Naive B cell (primary cell): ENCODE measurements at regions not wholly inside any gene's neighbourhood (a gene's known extent, or its start where the extent isn't known, plus 50 kb on each side); places are given as distances from the start of the nearest gene placed in this dataset.

Source experiments
- ATAC-seq, 2 donors: fragments of 150-1000 bp; cut with Tn5 transposase; 2 replicates each; pipeline ENCODE4 v1.10.0; 2021; ENCODE audit warnings: low read depth in 2 of 2, mild to moderate bottlenecking in 2 of 2, moderate library complexity in 2 of 2
- DNase-seq: peaks from one replicate; pipeline ENCODE4 v3.0.0; 2022
- H3K27ac Mint-ChIP-seq, 6 donors: one replicate each; pipeline ENCODE4 v1.8.0; 2020 to 2022; ENCODE audit warnings: mild to moderate bottlenecking in 6 of 6, mixed read lengths in 6 of 6, moderate library complexity in 5 of 6, inconsistent platforms in 2 of 6
- H3K27me3 Mint-ChIP-seq, 3 donors: one replicate each; pipeline ENCODE4 v1.8.0; 2021 to 2022; ENCODE audit warnings: mixed read lengths in 3 of 3, mild to moderate bottlenecking in 1 of 3
- H3K36me3 Mint-ChIP-seq, 2 donors: one replicate each; pipeline ENCODE4 v1.8.0; 2020 to 2022; ENCODE audit warnings: mixed read lengths in 2 of 2, inconsistent platforms in 1 of 2, mild to moderate bottlenecking in 1 of 2
- H3K4me1 Mint-ChIP-seq, 3 donors: one replicate each; pipeline ENCODE4 v1.8.0; 2020 to 2022; ENCODE audit warnings: mixed read lengths in 3 of 3, inconsistent platforms in 1 of 3, mild to moderate bottlenecking in 1 of 3, moderate library complexity in 1 of 3
- H3K4me3 Mint-ChIP-seq, 8 donors: one replicate each; pipeline ENCODE4 v1.8.0; 2020 to 2022; ENCODE audit warnings: mild to moderate bottlenecking in 8 of 8, mixed read lengths in 8 of 8, moderate library complexity in 8 of 8, inconsistent platforms in 2 of 8
- H3K9me3 Mint-ChIP-seq, 7 donors: one replicate each; pipeline ENCODE4 v1.8.0; 2020 to 2022; ENCODE audit warnings: mixed read lengths in 7 of 7, mild to moderate bottlenecking in 5 of 7, inconsistent platforms in 2 of 7, moderate library complexity in 1 of 7

DNA sequence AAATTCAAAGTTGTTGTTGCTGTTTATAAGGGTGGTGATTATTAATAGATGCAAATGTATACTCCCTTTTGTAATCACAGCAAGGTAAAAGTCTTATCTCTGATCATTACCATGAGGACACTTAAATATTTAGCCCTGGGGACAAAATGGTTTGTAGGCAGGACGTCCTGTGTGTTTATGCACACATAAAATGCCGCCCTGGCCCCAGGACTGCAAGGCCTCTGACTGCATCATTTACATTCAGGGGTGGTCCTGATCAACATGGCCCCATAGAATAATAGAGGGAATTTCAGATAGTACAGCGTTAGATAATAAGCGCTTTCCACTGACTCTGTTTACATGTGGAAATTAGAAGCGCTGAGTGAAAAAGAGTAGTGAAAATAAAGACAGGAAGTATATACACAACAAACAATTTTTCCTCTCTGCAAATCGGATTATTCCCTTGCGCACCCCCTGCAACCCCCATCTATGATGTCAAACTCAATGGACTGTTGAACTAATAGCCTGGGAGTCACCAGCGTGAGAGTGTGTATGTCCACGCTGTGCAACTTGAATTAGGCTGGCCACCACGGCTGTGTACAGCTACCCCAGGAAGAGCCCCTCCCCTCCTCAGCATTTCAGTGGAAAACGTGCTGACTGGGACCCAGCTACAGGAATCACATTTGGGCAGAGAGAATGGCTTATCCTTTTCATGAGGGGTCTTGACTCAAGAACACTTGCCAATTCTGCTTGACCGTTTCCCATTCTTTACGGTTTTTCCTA, 291.5 kb downstream of the SOX11 start:
- Mint-ChIP-seq H3K9me3 (peaks cover 0 to 1% (median 0%) of the 10 kb centered on the region in 7 donors), H3K4me1 (peaks cover 0 to 7% (median 0%) of the 10 kb centered on the region in 3 donors), H3K27me3 (peaks cover 5 to 22% (median 5%) of the 10 kb centered on the region in 3 donors), H3K36me3 (no peaks in the 10 kb centered on the region), H3K27ac (no peak overlapping the region), H3K4me3 (no peak overlapping the region)
- ATAC-seq (no peak), DNase-seq (no peak)

- DNase-seq: no peak
- Mint-ChIP-seq H3K4me3 (no peak overlapping the region), H3K9me3 (peaks cover 0 to 1% (median 0%) of the 10 kb centered on the region in 7 donors), H3K4me1 (peaks cover 0 to 7% (median 0%) of the 10 kb centered on the region in 3 donors), H3K36me3 (no peaks in the 10 kb centered on the region), H3K27ac (no peak overlapping the region), H3K27me3 (peaks cover 0 to 16% (median 5%) of the 10 kb centered on the region in 3 donors)
- no peak for ATAC-seq
Observed at GRCh38 chr2:5984273-5984655, 292.1 kb downstream of the SOX11 start.

- ATAC-seq (no peak), DNase-seq (no peak)
- no peaks in the 10 kb centered on the region for H3K36me3 Mint-ChIP-seq
- H3K4me3 Mint-ChIP-seq: no peak overlapping the region
- H3K4me1 Mint-ChIP-seq: peaks cover 0 to 7% (median 0%) of the 10 kb centered on the region in 3 donors
- peaks cover 0 to 12% (median 5%) of the 10 kb centered on the region in 3 donors for H3K27me3 Mint-ChIP-seq
- no peak overlapping the region for H3K27ac Mint-ChIP-seq
- peaks cover 0 to 1% (median 0%) of the 10 kb centered on the region in 7 donors for H3K9me3 Mint-ChIP-seq
Observed at GRCh38 chr2:5984946-5985345, 292.8 kb downstream of the SOX11 start.

- no peaks in the 10 kb centered on the region for H3K36me3 Mint-ChIP-seq
- no peak overlapping the region for H3K4me3 Mint-ChIP-seq
- H3K9me3 Mint-ChIP-seq: peaks cover 0 to 1% (median 0%) of the 10 kb centered on the region in 7 donors
- no peak overlapping the region for H3K27ac Mint-ChIP-seq
- peaks cover 0 to 7% (median 0%) of the 10 kb centered on the region in 3 donors for H3K4me1 Mint-ChIP-seq
- DNase-seq (no peak), ATAC-seq (no peak)
- H3K27me3 Mint-ChIP-seq: peaks cover 0 to 12% (median 5%) of the 10 kb centered on the region in 3 donors
Observed at GRCh38 chr2:5985536-5986385, 293.6 kb downstream of the SOX11 start.

DNA sequence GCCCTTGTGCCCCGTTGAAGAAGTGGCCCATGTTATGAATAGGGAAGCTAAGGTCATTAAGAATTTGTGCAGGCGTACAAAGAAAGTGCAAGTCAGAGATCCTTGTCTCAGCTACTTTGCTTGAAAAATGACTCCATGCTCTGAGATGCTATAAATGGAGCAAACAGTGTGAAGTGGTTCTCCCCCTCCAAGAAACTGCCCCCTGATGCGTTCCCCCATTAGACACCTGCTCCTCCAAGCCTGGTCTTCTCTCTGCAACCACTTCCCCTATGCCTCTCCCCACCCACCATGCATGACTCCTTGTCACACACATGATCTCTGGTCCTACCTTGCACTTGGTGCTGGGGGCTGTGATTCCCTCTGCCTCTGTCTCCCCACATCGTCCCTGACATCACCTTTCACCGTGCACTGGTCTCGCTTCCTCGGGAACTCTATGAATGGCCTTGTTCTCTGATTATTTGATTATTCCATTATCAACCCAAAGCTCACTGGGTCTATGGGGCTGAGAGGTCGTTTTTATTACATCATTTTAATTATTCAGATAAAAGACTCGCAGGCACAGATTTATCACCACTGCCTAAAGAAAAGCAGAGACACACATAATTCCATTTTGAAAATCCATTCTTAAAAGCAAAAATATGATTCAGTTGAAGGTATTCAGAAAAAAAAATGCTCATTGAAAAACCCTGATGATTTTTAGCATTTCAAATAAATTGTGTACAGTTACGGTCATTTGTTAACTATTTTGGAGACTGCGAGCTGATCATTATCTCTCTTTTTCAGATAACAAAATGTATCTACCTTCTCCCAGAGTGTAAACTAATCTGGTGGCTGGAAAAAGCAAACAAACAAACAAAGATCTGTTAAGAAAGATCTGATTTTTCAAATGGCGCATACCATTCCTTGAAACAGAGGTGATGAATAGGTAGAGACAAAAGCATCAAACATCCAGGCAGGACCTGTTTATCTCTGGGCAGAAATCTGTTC, 294.9 kb downstream of the SOX11 start:
- H3K4me3 Mint-ChIP-seq: no peak overlapping the region
- ATAC-seq: no peak
- peaks cover 0 to 6% (median 0%) of the 10 kb centered on the region in 3 donors for H3K27me3 Mint-ChIP-seq

DNA sequence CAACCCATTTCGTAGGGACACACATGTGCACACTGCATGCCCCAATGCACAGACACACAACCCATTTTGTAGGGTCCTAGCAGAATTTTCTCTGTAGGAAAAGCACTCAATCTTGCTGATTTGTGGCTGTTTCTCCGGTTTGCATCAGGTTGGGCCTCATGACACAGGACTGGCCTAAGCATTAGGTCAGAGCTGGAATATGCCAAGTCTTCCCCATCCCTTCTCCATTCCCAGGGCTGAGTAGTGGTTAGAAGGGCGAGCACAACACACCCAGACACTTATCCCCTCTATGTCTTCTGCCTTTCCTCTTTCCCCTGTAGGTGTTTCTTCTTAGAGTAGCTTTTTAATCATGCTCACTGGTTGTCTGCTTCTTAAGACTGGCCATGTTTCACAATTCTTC, 295.9 kb downstream of the SOX11 start:
- no peak overlapping the region for H3K27ac Mint-ChIP-seq
- no peaks in the 10 kb centered on the region for H3K36me3 Mint-ChIP-seq
- no peaks in the 10 kb centered on the region for H3K9me3 Mint-ChIP-seq
- H3K4me1 Mint-ChIP-seq: no peaks in the 10 kb centered on the region
- no peak overlapping the region for H3K4me3 Mint-ChIP-seq
- no peak for DNase-seq
- ATAC-seq: no peak
- no peaks in the 10 kb centered on the region for H3K27me3 Mint-ChIP-seq

More for the DNA sequence above, 294.9 kb downstream of the SOX11 start:
- Mint-ChIP-seq H3K36me3 (no peaks in the 10 kb centered on the region), H3K27ac (no peak overlapping the region), H3K4me1 (no peaks in the 10 kb centered on the region), H3K9me3 (peaks cover 0 to 1% (median 0%) of the 10 kb centered on the region in 7 donors)
- DNase-seq: no peak

DNA sequence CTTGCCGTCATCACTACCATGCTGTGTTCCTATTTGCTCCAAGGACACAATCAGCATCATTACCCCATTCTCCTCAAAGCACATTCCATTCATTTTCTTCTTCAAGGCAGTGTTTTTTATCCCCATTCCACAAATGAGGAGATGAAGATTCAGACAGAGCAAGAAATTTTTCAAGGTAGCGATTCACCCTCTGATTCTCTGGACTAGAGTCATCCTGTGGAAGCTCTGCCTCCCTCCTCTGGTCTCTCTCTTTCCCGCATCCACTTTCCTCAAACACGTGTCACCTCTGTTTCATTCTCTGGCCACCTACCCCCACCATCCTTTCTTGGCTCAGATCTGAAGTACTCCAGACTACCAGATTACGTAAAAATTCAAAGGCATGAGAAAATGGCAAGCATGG, 297.9 kb downstream of the SOX11 start:
- H3K9me3 Mint-ChIP-seq: no peaks in the 10 kb centered on the region
- no peak overlapping the region for H3K27ac Mint-ChIP-seq
- H3K4me3 Mint-ChIP-seq: no peak overlapping the region
- DNase-seq (no peak), ATAC-seq (no peak)
- peaks cover 0 to 6% (median 0%) of the 10 kb centered on the region in 3 donors for H3K27me3 Mint-ChIP-seq
- no peaks in the 10 kb centered on the region for H3K36me3 Mint-ChIP-seq
- no peaks in the 10 kb centered on the region for H3K4me1 Mint-ChIP-seq

- Mint-ChIP-seq H3K27ac (no peak overlapping the region), H3K4me3 (no peak overlapping the region), H3K4me1 (no peaks in the 10 kb centered on the region), H3K9me3 (peaks cover 0 to 2% (median 0%) of the 10 kb centered on the region in 7 donors), H3K36me3 (no peaks in the 10 kb centered on the region), H3K27me3 (peaks cover 0 to 11% (median 0%) of the 10 kb centered on the region in 3 donors)
- DNase-seq: no peak
- ATAC-seq: no peak
Observed at GRCh38 chr2:5991305-5991968, 299.3 kb downstream of the SOX11 start.

DNA sequence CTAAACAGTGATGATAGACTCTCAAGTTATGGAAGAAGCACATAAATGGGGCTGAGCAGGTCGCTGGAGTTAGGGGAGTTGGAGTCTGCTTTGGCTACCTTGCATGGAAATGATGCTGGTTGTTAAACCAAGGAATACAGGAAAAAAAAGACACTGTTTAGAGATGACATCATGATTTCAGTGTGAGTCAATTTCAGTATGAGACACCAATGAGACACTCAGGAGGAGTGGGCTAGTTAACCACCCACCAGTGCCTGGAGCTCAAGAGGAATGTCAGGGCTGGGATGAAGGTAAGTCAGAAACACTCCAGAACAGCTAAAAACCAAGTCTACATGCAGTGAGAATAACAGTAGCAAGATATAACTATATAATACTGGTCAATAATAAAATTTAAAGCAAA, 303.6 kb downstream of the SOX11 start:
- Mint-ChIP-seq H3K4me1 (no peaks in the 10 kb centered on the region), H3K27ac (no peak overlapping the region), H3K4me3 (no peak overlapping the region), H3K36me3 (no peaks in the 10 kb centered on the region), H3K9me3 (peaks cover 0 to 3% (median 0%) of the 10 kb centered on the region in 7 donors), H3K27me3 (peaks cover 0 to 11% (median 0%) of the 10 kb centered on the region in 3 donors)
- ATAC-seq (no peak), DNase-seq (no peak)

DNA sequence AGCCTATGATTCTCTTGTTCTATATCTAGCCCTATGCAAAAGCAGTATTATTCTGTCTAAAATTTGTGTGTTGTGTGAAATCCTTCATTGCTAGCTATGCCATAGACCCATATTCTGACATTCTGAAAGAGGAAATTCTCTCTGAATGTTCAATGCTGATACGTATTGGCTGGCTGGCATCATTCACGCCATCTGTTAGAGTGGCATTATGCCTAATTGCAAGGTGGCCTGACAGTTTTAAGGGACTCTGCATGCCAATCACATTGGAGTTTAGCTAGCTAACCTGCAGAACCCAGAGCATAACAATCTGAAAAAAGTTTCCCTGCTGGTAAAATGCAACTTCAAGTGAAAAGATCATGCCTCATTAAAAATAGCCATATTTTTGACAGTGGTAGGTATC, 316.0 kb downstream of the SOX11 start:
- ATAC-seq (no peak), DNase-seq (no peak)
- no peak overlapping the region for H3K4me3 Mint-ChIP-seq
- peaks cover 0 to 6% (median 0%) of the 10 kb centered on the region in 7 donors for H3K9me3 Mint-ChIP-seq
- no peak overlapping the region for H3K27ac Mint-ChIP-seq
- no peaks in the 10 kb centered on the region for H3K36me3 Mint-ChIP-seq
- no peaks in the 10 kb centered on the region for H3K4me1 Mint-ChIP-seq
- H3K27me3 Mint-ChIP-seq: no peaks in the 10 kb centered on the region

DNA sequence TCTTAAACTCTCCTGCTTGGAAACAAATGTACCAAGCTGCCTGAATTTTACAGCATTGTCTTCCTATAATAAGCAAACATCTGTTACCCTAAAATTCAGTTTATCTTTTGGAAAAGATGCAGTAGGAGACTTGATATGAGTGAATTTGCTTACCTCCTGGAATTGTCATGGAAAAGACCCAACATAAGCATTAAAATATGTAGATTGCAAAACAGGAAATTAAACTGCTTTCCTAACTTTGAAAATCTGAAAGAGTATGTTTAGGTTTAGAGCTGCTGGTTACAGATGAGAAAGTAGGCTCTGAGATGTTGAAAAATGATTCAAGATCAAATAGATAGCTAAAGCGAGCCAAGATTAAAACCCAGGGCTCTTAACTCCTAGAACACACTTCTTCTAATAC, 316.5 kb downstream of the SOX11 start:
- H3K27me3 Mint-ChIP-seq: no peaks in the 10 kb centered on the region
- no peaks in the 10 kb centered on the region for H3K4me1 Mint-ChIP-seq
- no peak for DNase-seq
- H3K36me3 Mint-ChIP-seq: no peaks in the 10 kb centered on the region
- H3K9me3 Mint-ChIP-seq: peaks cover 0 to 6% (median 0%) of the 10 kb centered on the region in 7 donors
- no peak for ATAC-seq
- H3K4me3 Mint-ChIP-seq: no peak overlapping the region
- no peak overlapping the region for H3K27ac Mint-ChIP-seq

DNA sequence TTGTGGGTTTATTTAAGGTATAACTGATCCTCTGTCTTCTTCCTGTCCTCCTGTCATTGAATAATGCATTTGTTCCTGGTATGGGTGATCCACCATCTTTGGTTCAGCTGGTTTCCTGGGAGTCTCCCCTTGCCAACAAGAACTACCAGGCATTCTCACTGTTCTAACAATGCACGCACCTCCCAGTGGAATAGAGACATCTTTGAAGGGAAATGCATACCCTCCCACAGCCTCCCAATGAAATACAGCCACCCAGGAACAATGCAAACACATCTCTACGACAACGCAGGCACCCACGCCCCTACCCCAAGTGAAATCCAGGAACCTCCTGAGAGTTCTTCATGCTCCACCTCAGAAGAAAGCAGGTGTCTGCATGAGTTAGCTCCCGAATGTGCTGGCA, 318.0 kb downstream of the SOX11 start:
- Mint-ChIP-seq H3K4me1 (no peaks in the 10 kb centered on the region), H3K27me3 (no peaks in the 10 kb centered on the region), H3K36me3 (no peaks in the 10 kb centered on the region), H3K27ac (peak overlapping the region in 1 of 6 donors; percentile 33), H3K4me3 (peak overlapping the region in 1 of 8 donors; percentile 17), H3K9me3 (peaks cover 0 to 5% (median 0%) of the 10 kb centered on the region in 7 donors)
- DNase-seq (no peak), ATAC-seq (no peak)
